ENCODE measurements at regions not wholly inside any gene's neighbourhood (a gene's known extent, or its start where the extent isn't known, plus 50 kb on each side); places are given as distances from the start of the nearest gene placed in this dataset.

- Histone ChIP-seq H3K4me1 (no peaks in the 10 kb centered on the region), H3K4me3 (no peak overlapping the region), H3K9me3 (no peaks in the 10 kb centered on the region), H3K27ac (no peak overlapping the region), H3K27me3 (no peaks in the 10 kb centered on the region), H3K36me3 (no peaks in the 10 kb centered on the region)
- TF ChIP-seq EP300 (IDR thresholded peaks at IDR 0.05) (no peak), POLR2A (IDR thresholded peaks at IDR 0.05) (no peak), POLR2AphosphoS5 (IDR thresholded peaks at IDR 0.05) (no peak), CTCF (IDR thresholded peaks at IDR 0.05) (no peak)
- WGBS, 2 donors, result 81 to 82% methylated on average over 3 of the region's 3 CpGs
- no peak for DNase-seq
- intact Hi-C loops (cut with DNase I), result no loop called here
Observed at GRCh38 chr16:63453261-63453660, 1417.0 kb upstream of the CDH8 start.

GRCh38 chr16:63447121-63447520 is 1410.9 kb upstream of the CDH8 start:
- WGBS, 2 donors, result 12 to 29% methylated on average over 2 of the region's 2 CpGs
- no peaks in the 10 kb centered on the region for H3K27me3 ChIP-seq
- peaks cover 0 to 8% (median 6%) of the 10 kb centered on the region in 4 donors for H3K4me1 ChIP-seq
- no peak for DNase-seq
- no peak overlapping the region for H3K27ac ChIP-seq
- H3K9me3 ChIP-seq, result no peaks in the 10 kb centered on the region
- TF ChIP-seq EP300 (IDR thresholded peaks at IDR 0.05), result no peak
- TF ChIP-seq CTCF (IDR thresholded peaks at IDR 0.05), result no peak
- no peak for TF ChIP-seq POLR2A (IDR thresholded peaks at IDR 0.05)
- TF ChIP-seq POLR2AphosphoS5 (IDR thresholded peaks at IDR 0.05), result no peak
- H3K36me3 ChIP-seq, result no peaks in the 10 kb centered on the region
- no peak overlapping the region for H3K4me3 ChIP-seq
- intact Hi-C loops (cut with DNase I), result no loop called here

DNA sequence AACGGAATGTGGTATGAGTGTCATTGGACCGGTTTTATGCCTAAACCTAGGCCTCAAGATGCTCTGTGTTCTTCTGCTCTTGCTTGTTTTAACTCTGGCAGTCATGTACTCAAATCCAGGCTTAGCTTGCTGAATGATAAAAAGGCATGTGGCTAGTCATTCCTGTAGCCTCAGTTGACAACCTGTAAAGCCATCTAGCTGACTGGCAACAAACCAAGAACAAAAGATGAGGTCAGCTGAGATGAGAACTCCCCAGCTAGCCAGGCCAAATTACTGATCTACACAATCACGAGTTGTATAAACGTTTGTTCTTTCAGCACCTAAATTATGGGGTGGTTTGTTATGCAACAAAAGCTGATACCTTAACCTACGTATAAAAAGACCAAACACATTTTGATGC is 1406.0 kb upstream of the CDH8 start:
- Histone ChIP-seq H3K9me3 (no peaks in the 10 kb centered on the region), H3K27me3 (no peaks in the 10 kb centered on the region), H3K4me3 (no peak overlapping the region), H3K27ac (no peak overlapping the region), H3K4me1 (no peaks in the 10 kb centered on the region), H3K36me3 (no peaks in the 10 kb centered on the region)
- intact Hi-C loops (cut with DNase I), result no loop called here
- TF ChIP-seq POLR2AphosphoS5 (IDR thresholded peaks at IDR 0.05), result no peak
- no peak for TF ChIP-seq EP300 (IDR thresholded peaks at IDR 0.05)
- TF ChIP-seq CTCF (IDR thresholded peaks at IDR 0.05), result no peak
- no peak for TF ChIP-seq POLR2A (IDR thresholded peaks at IDR 0.05)
- 55 to 74% methylated on average over 5 of the region's 5 CpGs for WGBS, 2 donors
- no peak for DNase-seq

GRCh38 chr16:63426275-63426870 is 1390.1 kb upstream of the CDH8 start:
- no peaks in the 10 kb centered on the region for H3K36me3 ChIP-seq
- no peak overlapping the region for H3K27ac ChIP-seq
- intact Hi-C loops (cut with DNase I), result no loop called here
- DNase-seq, result no peak
- no peak for TF ChIP-seq POLR2AphosphoS5 (IDR thresholded peaks at IDR 0.05)
- no peak for TF ChIP-seq CTCF (IDR thresholded peaks at IDR 0.05)
- no peak overlapping the region for H3K4me3 ChIP-seq
- no peaks in the 10 kb centered on the region for H3K27me3 ChIP-seq
- H3K9me3 ChIP-seq, result no peaks in the 10 kb centered on the region
- no peaks in the 10 kb centered on the region for H3K4me1 ChIP-seq
- WGBS, 2 donors, result 38 to 55% methylated on average over 3 of the region's 3 CpGs

- 89% methylated on average over 2 of the region's 2 CpGs for WGBS, 2 donors
- DNase-seq, result no peak
- no peaks in the 10 kb centered on the region for H3K4me1 ChIP-seq
- H3K27ac ChIP-seq, result no peak overlapping the region
- H3K36me3 ChIP-seq, result no peaks in the 10 kb centered on the region
- no peak for TF ChIP-seq POLR2A (IDR thresholded peaks at IDR 0.05)
- no peak for TF ChIP-seq POLR2AphosphoS5 (IDR thresholded peaks at IDR 0.05)
- TF ChIP-seq EP300 (IDR thresholded peaks at IDR 0.05), result no peak
- TF ChIP-seq CTCF (IDR thresholded peaks at IDR 0.05), result no peak
- H3K9me3 ChIP-seq, result no peaks in the 10 kb centered on the region
- H3K4me3 ChIP-seq, result no peak overlapping the region
- intact Hi-C loops (cut with DNase I), result no loop called here
- no peaks in the 10 kb centered on the region for H3K27me3 ChIP-seq
Observed at GRCh38 chr16:63422715-63423114, 1386.5 kb upstream of the CDH8 start.
